ENCODE measurements at regions not wholly inside any gene's neighbourhood (a gene's known extent, or its start where the extent isn't known, plus 50 kb on each side); places are given as distances from the start of the nearest gene placed in this dataset.

GRCh38 chr1:36622741-36623648 is 140.3 kb upstream of the CSF3R start:
- peaks cover 10% of the 10 kb centered on the region for H3K4me1 Mint-ChIP-seq
- no peak overlapping the region for H3K4me3 Mint-ChIP-seq
- no peaks in the 10 kb centered on the region for H3K36me3 Mint-ChIP-seq
- H3K27ac Mint-ChIP-seq = no peak overlapping the region
- H3K9me3 Mint-ChIP-seq = no peaks in the 10 kb centered on the region
- DNase-seq (ENCODE audit: low spot score in 2 of 2) = no peak
- ATAC-seq = no peak

- no peak overlapping the region for H3K27ac Mint-ChIP-seq
- no peaks in the 10 kb centered on the region for H3K9me3 Mint-ChIP-seq
- ATAC-seq = no peak
- H3K4me3 Mint-ChIP-seq = no peak overlapping the region
- peaks cover 10% of the 10 kb centered on the region for H3K4me1 Mint-ChIP-seq
- H3K36me3 Mint-ChIP-seq = no peaks in the 10 kb centered on the region
- no peak for DNase-seq (ENCODE audit: low spot score in 2 of 2)
Measured at GRCh38 chr1:36621531-36621930, 138.8 kb upstream of the CSF3R start.

- H3K4me3 Mint-ChIP-seq = no peak overlapping the region
- ATAC-seq = no peak
- H3K9me3 Mint-ChIP-seq = no peaks in the 10 kb centered on the region
- no peak for DNase-seq (ENCODE audit: low spot score in 2 of 2)
- H3K27ac Mint-ChIP-seq = no peak overlapping the region
- H3K4me1 Mint-ChIP-seq = peaks cover 10% of the 10 kb centered on the region
- H3K36me3 Mint-ChIP-seq = no peaks in the 10 kb centered on the region
Measured at GRCh38 chr1:36620142-36620541, 137.4 kb upstream of the CSF3R start.

- Mint-ChIP-seq H3K9me3 (no peaks in the 10 kb centered on the region), H3K27ac (no peak overlapping the region), H3K4me3 (no peak overlapping the region), H3K36me3 (no peaks in the 10 kb centered on the region), H3K4me1 (no peaks in the 10 kb centered on the region)
- ATAC-seq = no peak
- DNase-seq (ENCODE audit: low spot score in 2 of 2) = no peak
Measured at GRCh38 chr1:36614991-36615390, 132.3 kb upstream of the CSF3R start.

GRCh38 chr1:36614571-36614970 is 131.9 kb upstream of the CSF3R start:
- Mint-ChIP-seq H3K27ac (no peak overlapping the region), H3K36me3 (no peaks in the 10 kb centered on the region), H3K9me3 (no peaks in the 10 kb centered on the region), H3K4me3 (no peak overlapping the region), H3K4me1 (no peaks in the 10 kb centered on the region)
- ATAC-seq (no peak), DNase-seq (ENCODE audit: low spot score in 2 of 2) (no peak)

- H3K4me1 Mint-ChIP-seq = no peaks in the 10 kb centered on the region
- no peak for DNase-seq (ENCODE audit: low spot score in 2 of 2)
- H3K9me3 Mint-ChIP-seq = no peaks in the 10 kb centered on the region
- no peaks in the 10 kb centered on the region for H3K36me3 Mint-ChIP-seq
- ATAC-seq = no peak
- no peak overlapping the region for H3K27ac Mint-ChIP-seq
- no peak overlapping the region for H3K4me3 Mint-ChIP-seq
Measured at GRCh38 chr1:36613721-36614120, 131.0 kb upstream of the CSF3R start.

GRCh38 chr1:36612881-36613280 is 130.2 kb upstream of the CSF3R start:
- no peak overlapping the region for H3K4me3 Mint-ChIP-seq
- no peaks in the 10 kb centered on the region for H3K36me3 Mint-ChIP-seq
- no peak overlapping the region for H3K27ac Mint-ChIP-seq
- no peaks in the 10 kb centered on the region for H3K4me1 Mint-ChIP-seq
- DNase-seq (ENCODE audit: low spot score in 2 of 2) = no peak
- ATAC-seq = no peak
- no peaks in the 10 kb centered on the region for H3K9me3 Mint-ChIP-seq

- Mint-ChIP-seq H3K4me1 (peaks cover 7% of the 10 kb centered on the region), H3K4me3 (no peak overlapping the region), H3K9me3 (no peaks in the 10 kb centered on the region), H3K36me3 (no peaks in the 10 kb centered on the region), H3K27ac (no peak overlapping the region)
- ATAC-seq (no peak), DNase-seq (ENCODE audit: low spot score in 2 of 2) (no peak)
Measured at GRCh38 chr1:36612121-36612520, 129.4 kb upstream of the CSF3R start.

GRCh38 chr1:36609241-36610027 is 126.7 kb upstream of the CSF3R start:
- Mint-ChIP-seq H3K36me3 (no peaks in the 10 kb centered on the region), H3K27ac (no peak overlapping the region), H3K4me1 (peaks cover 31% of the 10 kb centered on the region), H3K4me3 (no peak overlapping the region), H3K9me3 (no peaks in the 10 kb centered on the region)
- DNase-seq (ENCODE audit: low spot score in 2 of 2) (peak; percentile 22 to 68), ATAC-seq (peak; percentile 59)

- H3K9me3 Mint-ChIP-seq = no peaks in the 10 kb centered on the region
- H3K4me1 Mint-ChIP-seq = peaks cover 31% of the 10 kb centered on the region
- no peak overlapping the region for H3K27ac Mint-ChIP-seq
- H3K36me3 Mint-ChIP-seq = no peaks in the 10 kb centered on the region
- DNase-seq (ENCODE audit: low spot score in 2 of 2) (no peak), ATAC-seq (no peak)
- no peak overlapping the region for H3K4me3 Mint-ChIP-seq
Measured at GRCh38 chr1:36608272-36608671, 125.6 kb upstream of the CSF3R start.

GRCh38 chr1:36607263-36607651 is 124.5 kb upstream of the CSF3R start:
- Mint-ChIP-seq H3K9me3 (no peaks in the 10 kb centered on the region), H3K4me1 (peaks cover 31% of the 10 kb centered on the region), H3K36me3 (no peaks in the 10 kb centered on the region), H3K27ac (peak overlapping the region; percentile 33), H3K4me3 (no peak overlapping the region)
- ATAC-seq (no peak), DNase-seq (ENCODE audit: low spot score in 2 of 2) (no peak)

GRCh38 chr1:36606641-36607262 is 124.0 kb upstream of the CSF3R start:
- DNase-seq (ENCODE audit: low spot score in 2 of 2) (no peak), ATAC-seq (no peak)
- Mint-ChIP-seq H3K36me3 (no peaks in the 10 kb centered on the region), H3K4me1 (peaks cover 31% of the 10 kb centered on the region), H3K9me3 (no peaks in the 10 kb centered on the region), H3K27ac (peak overlapping the region; percentile 33), H3K4me3 (no peak overlapping the region)

- Mint-ChIP-seq H3K27ac (peak overlapping the region; percentile 33), H3K4me1 (peaks cover 31% of the 10 kb centered on the region), H3K4me3 (peak overlapping the region; percentile 1), H3K36me3 (no peaks in the 10 kb centered on the region), H3K9me3 (no peaks in the 10 kb centered on the region)
- ATAC-seq = peak; percentile 72
- DNase-seq (ENCODE audit: low spot score in 2 of 2) = no peak
Measured at GRCh38 chr1:36605942-36606640, 123.4 kb upstream of the CSF3R start.

GRCh38 chr1:36603461-36603860 is 120.7 kb upstream of the CSF3R start:
- H3K27ac Mint-ChIP-seq = no peak overlapping the region
- no peak for DNase-seq (ENCODE audit: low spot score in 2 of 2)
- no peaks in the 10 kb centered on the region for H3K36me3 Mint-ChIP-seq
- no peak for ATAC-seq
- no peak overlapping the region for H3K4me3 Mint-ChIP-seq
- peaks cover 31% of the 10 kb centered on the region for H3K4me1 Mint-ChIP-seq
- H3K9me3 Mint-ChIP-seq = no peaks in the 10 kb centered on the region

GRCh38 chr1:36602184-36602583 is 119.5 kb upstream of the CSF3R start:
- no peak for ATAC-seq
- no peak overlapping the region for H3K4me3 Mint-ChIP-seq
- no peak for DNase-seq (ENCODE audit: low spot score in 2 of 2)
- H3K4me1 Mint-ChIP-seq = peaks cover 25% of the 10 kb centered on the region
- no peaks in the 10 kb centered on the region for H3K9me3 Mint-ChIP-seq
- H3K36me3 Mint-ChIP-seq = no peaks in the 10 kb centered on the region
- H3K27ac Mint-ChIP-seq = no peak overlapping the region
